Type B pancreatic cell (in vitro differentiated cells): ENCODE measurements at regions not wholly inside any gene's neighbourhood (a gene's known extent, or its start where the extent isn't known, plus 50 kb on each side); places are given as distances from the start of the nearest gene placed in this dataset.

Experiments
- DNase-seq: peaks from one replicate; pipeline ENCODE4 v3.0.0; 2021; ENCODE audit warnings: mixed read lengths; ENCODE audit not compliant: unreplicated experiment; ENCODE audit errors: extremely low spot score
- H3K27ac Mint-ChIP-seq: 2 replicates; pipeline ENCODE4 v1.8.0; 2021; ENCODE audit warnings: mild to moderate bottlenecking, mixed read lengths
- H3K27me3 Mint-ChIP-seq: 2 replicates; pipeline ENCODE4 v1.8.0; 2021; ENCODE audit warnings: mixed read lengths
- H3K36me3 Mint-ChIP-seq: 2 replicates; pipeline ENCODE4 v1.8.0; 2021; ENCODE audit warnings: mixed read lengths
- H3K4me1 Mint-ChIP-seq: one replicate; pipeline ENCODE4 v1.8.0; 2021; ENCODE audit warnings: mixed read lengths; ENCODE audit not compliant: unreplicated experiment
- H3K4me3 Mint-ChIP-seq: 2 replicates; pipeline ENCODE4 v1.8.0; 2021; ENCODE audit warnings: mild to moderate bottlenecking, mixed read lengths
- H3K9me3 Mint-ChIP-seq: 2 replicates; pipeline ENCODE4 v1.8.0; 2021; ENCODE audit warnings: mixed read lengths
- TF ChIP-seq, protein P1 (sequence below): fragments of 200-600 bp; sonication (generic); conservative IDR thresholded peaks from 2 replicates; pipeline ENCODE4 v1.5.0; 2021; ENCODE audit warnings: antibody characterized with exemption, mild to moderate bottlenecking

- peaks cover 4% of the 10 kb centered on the region for H3K4me1 Mint-ChIP-seq
- H3K4me3 Mint-ChIP-seq = no peak overlapping the region
- peaks cover 2% of the 10 kb centered on the region for H3K27me3 Mint-ChIP-seq
- DNase-seq = no peak
- H3K9me3 Mint-ChIP-seq = no peaks in the 10 kb centered on the region
- no peak overlapping the region for H3K27ac Mint-ChIP-seq
- no peaks in the 10 kb centered on the region for H3K36me3 Mint-ChIP-seq
- TF ChIP-seq, protein P1, sequence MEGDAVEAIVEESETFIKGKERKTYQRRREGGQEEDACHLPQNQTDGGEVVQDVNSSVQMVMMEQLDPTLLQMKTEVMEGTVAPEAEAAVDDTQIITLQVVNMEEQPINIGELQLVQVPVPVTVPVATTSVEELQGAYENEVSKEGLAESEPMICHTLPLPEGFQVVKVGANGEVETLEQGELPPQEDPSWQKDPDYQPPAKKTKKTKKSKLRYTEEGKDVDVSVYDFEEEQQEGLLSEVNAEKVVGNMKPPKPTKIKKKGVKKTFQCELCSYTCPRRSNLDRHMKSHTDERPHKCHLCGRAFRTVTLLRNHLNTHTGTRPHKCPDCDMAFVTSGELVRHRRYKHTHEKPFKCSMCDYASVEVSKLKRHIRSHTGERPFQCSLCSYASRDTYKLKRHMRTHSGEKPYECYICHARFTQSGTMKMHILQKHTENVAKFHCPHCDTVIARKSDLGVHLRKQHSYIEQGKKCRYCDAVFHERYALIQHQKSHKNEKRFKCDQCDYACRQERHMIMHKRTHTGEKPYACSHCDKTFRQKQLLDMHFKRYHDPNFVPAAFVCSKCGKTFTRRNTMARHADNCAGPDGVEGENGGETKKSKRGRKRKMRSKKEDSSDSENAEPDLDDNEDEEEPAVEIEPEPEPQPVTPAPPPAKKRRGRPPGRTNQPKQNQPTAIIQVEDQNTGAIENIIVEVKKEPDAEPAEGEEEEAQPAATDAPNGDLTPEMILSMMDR = no peak
These were observed 555.2 kb upstream of the GRAMD2B start for GRCh38 chr5:125868036-125868435.

DNA sequence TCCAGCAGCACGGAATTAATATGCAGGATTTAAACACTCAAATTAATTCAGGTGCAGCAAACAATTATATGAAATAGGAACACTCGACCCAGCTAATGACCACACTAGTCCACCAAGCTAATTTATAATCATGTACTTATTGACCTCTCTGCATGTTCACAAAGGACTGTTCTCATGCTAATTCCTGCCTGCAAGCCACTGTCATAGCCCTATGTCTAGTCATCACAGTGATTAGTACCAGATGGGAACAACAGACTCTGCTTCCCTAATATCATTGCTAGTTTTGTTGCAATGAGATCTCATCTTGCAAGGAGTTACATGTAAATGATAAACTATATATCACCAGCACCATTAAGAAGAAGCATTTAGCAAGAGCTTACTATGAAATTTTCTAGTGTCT lies 553.0 kb upstream of the GRAMD2B start:
- TF ChIP-seq, protein P1 = no peak
- Mint-ChIP-seq H3K4me1 (peaks cover 4% of the 10 kb centered on the region), H3K27me3 (peaks cover 2% of the 10 kb centered on the region), H3K36me3 (no peaks in the 10 kb centered on the region), H3K27ac (no peak overlapping the region), H3K4me3 (no peak overlapping the region), H3K9me3 (no peaks in the 10 kb centered on the region)
- no peak for DNase-seq

DNA sequence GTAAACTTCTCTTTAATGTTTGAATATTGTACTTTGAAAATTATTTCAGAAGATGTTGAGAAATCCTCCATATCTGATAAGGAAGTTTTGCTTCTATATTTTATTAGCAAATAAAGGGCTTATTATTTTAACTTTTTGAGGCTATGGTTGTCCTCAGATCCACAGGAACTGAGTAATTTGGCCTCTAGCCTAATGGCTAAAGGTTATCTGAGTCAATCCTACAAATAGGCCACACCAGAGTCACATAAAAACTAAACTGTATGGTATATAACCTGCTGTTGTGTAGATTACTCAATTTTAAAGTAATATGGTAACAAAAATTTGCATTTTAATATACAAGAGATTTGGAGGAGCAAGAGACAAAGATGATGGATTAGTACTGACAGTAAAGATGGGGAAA lies 549.2 kb upstream of the GRAMD2B start:
- Mint-ChIP-seq H3K27ac (no peak overlapping the region), H3K27me3 (peaks cover 8% of the 10 kb centered on the region), H3K36me3 (no peaks in the 10 kb centered on the region), H3K4me3 (no peak overlapping the region), H3K9me3 (no peaks in the 10 kb centered on the region), H3K4me1 (peaks cover 4% of the 10 kb centered on the region)
- DNase-seq = no peak
- TF ChIP-seq, protein P1 = no peak

GRCh38 chr5:125874717-125875116 lies 548.5 kb upstream of the GRAMD2B start:
- Mint-ChIP-seq H3K36me3 (no peaks in the 10 kb centered on the region), H3K4me3 (no peak overlapping the region), H3K27ac (no peak overlapping the region), H3K9me3 (no peaks in the 10 kb centered on the region), H3K27me3 (peaks cover 13% of the 10 kb centered on the region), H3K4me1 (peaks cover 4% of the 10 kb centered on the region)
- TF ChIP-seq, protein P1 = no peak
- DNase-seq = no peak

DNA sequence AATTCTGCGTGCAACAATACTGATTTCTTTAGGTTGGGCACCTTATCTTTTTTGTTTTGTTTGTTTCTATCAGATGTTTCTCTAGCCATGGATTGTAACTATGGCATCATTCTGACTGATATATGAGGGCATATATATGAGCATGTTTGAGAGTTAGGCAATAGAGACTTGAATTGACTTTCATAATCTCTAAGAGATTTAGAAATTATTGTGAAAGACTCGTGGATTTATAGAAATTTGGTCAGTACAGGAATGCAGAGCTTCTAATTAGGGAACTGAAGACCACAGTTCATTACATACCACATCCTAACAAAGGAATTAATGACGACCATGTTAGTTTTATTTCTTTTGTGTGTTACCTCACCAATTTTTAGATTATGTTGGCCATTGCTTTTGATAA lies 546.0 kb upstream of the GRAMD2B start:
- Mint-ChIP-seq H3K4me1 (peaks cover 2% of the 10 kb centered on the region), H3K9me3 (no peaks in the 10 kb centered on the region), H3K27me3 (peaks cover 13% of the 10 kb centered on the region), H3K27ac (no peak overlapping the region), H3K36me3 (no peaks in the 10 kb centered on the region), H3K4me3 (no peak overlapping the region)
- TF ChIP-seq, protein P1 = no peak
- DNase-seq = no peak

DNA sequence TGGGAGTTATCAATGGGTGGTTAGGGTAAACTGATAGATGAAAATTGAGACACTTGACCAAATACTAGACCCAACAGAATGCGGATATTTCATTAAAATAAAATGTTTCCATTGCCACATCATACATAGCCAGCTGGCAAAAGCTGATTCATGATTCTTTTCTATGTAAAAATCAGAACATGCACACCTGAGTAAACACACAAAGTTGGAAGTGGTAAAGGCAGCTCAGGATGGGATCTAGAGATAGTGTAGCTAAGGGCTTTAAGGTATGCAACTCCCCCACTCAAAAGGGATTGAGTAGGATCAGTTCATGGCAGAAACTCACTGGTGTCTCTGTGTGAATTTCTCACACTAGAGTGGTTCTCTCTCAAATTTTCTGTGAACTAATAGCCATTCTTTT lies 541.1 kb upstream of the GRAMD2B start:
- TF ChIP-seq, protein P1 = no peak
- no peaks in the 10 kb centered on the region for H3K36me3 Mint-ChIP-seq
- H3K4me1 Mint-ChIP-seq = peaks cover 4% of the 10 kb centered on the region
- DNase-seq = no peak
- H3K27me3 Mint-ChIP-seq = peaks cover 8% of the 10 kb centered on the region
- no peaks in the 10 kb centered on the region for H3K9me3 Mint-ChIP-seq
- H3K4me3 Mint-ChIP-seq = no peak overlapping the region
- H3K27ac Mint-ChIP-seq = no peak overlapping the region
